NT2/D1 (cell line): ENCODE measurements at regions not wholly inside any gene's neighbourhood (a gene's known extent, or its start where the extent isn't known, plus 50 kb on each side); places are given as distances from the start of the nearest gene placed in this dataset.

Experiments
- DNase-seq: peaks from one replicate; pipeline ENCODE4 v3.0.0-alpha.2; 2011; ENCODE audit warnings: low read depth, low spot score
- H3K27me3 ChIP-seq: 2 replicates; pipeline ENCODE4 v1.6.0; 2011; ENCODE audit warnings: mild to moderate bottlenecking; ENCODE audit not compliant: insufficient read length, insufficient read depth
- H3K36me3 ChIP-seq: 2 replicates; pipeline ENCODE4 v1.6.1; 2011; ENCODE audit warnings: mild to moderate bottlenecking, low read length, mixed read lengths; ENCODE audit not compliant: insufficient read depth, insufficient read length
- H3K4me1 ChIP-seq: 2 replicates; pipeline ENCODE4 v1.5.1; 2011; ENCODE audit not compliant: insufficient read depth, insufficient read length
- H3K4me3 ChIP-seq: 2 replicates; pipeline ENCODE4 v1.5.1; 2011; ENCODE audit warnings: low read depth; ENCODE audit not compliant: insufficient read length
- H3K9ac ChIP-seq: 2 replicates; pipeline ENCODE4 v1.6.0; 2011; ENCODE audit warnings: low read depth; ENCODE audit not compliant: insufficient read length
- H3K9me3 ChIP-seq: 2 replicates; pipeline ENCODE4 v1.5.1; 2011; ENCODE audit warnings: mild to moderate bottlenecking, low read length; ENCODE audit not compliant: insufficient read depth
- SUZ12 ChIP-seq: IDR thresholded peaks from 2 replicates; pipeline ENCODE4 v1.6.1; 2011; ENCODE audit not compliant: insufficient read length, insufficient read depth; ENCODE audit errors: extremely low read depth
- YY1 ChIP-seq: IDR thresholded peaks from 2 replicates; pipeline ENCODE4 v1.6.1; 2011; ENCODE audit not compliant: insufficient read length, insufficient read depth
- ZNF274 ChIP-seq: IDR thresholded peaks from 2 replicates; pipeline ENCODE4 v1.6.1; 2011; ENCODE audit warnings: mild to moderate bottlenecking, low read depth, low read length

GRCh38 chr3:96200897-96201296 lies 613.5 kb upstream of the EPHA6 start:
- Histone ChIP-seq H3K36me3 (no peaks in the 10 kb centered on the region), H3K4me1 (no peaks in the 10 kb centered on the region), H3K9ac (no peak overlapping the region), H3K4me3 (no peak overlapping the region), H3K27me3 (no peaks in the 10 kb centered on the region), H3K9me3 (no peaks in the 10 kb centered on the region)
- TF ChIP-seq ZNF274 (no peak), YY1 (no peak), SUZ12 (no peak)
- DNase-seq, result no peak

GRCh38 chr3:96201463-96201862 lies 612.9 kb upstream of the EPHA6 start:
- Histone ChIP-seq H3K4me3 (no peak overlapping the region), H3K4me1 (no peaks in the 10 kb centered on the region), H3K9ac (no peak overlapping the region), H3K36me3 (no peaks in the 10 kb centered on the region), H3K27me3 (no peaks in the 10 kb centered on the region), H3K9me3 (no peaks in the 10 kb centered on the region)
- no peak for DNase-seq
- TF ChIP-seq YY1, result no peak
- no peak for TF ChIP-seq ZNF274
- no peak for TF ChIP-seq SUZ12

- Histone ChIP-seq H3K36me3 (no peaks in the 10 kb centered on the region), H3K9me3 (no peaks in the 10 kb centered on the region), H3K9ac (no peak overlapping the region), H3K4me3 (no peak overlapping the region), H3K27me3 (no peaks in the 10 kb centered on the region), H3K4me1 (no peaks in the 10 kb centered on the region)
- DNase-seq, result no peak
- TF ChIP-seq ZNF274 (no peak), SUZ12 (no peak), YY1 (no peak)
These were observed 612.2 kb upstream of the EPHA6 start for GRCh38 chr3:96202181-96202580.

- H3K9me3 ChIP-seq, result no peaks in the 10 kb centered on the region
- DNase-seq, result no peak
- no peaks in the 10 kb centered on the region for H3K27me3 ChIP-seq
- no peak overlapping the region for H3K4me3 ChIP-seq
- H3K4me1 ChIP-seq, result no peaks in the 10 kb centered on the region
- H3K36me3 ChIP-seq, result no peaks in the 10 kb centered on the region
- no peak for TF ChIP-seq SUZ12
- TF ChIP-seq YY1, result no peak
- H3K9ac ChIP-seq, result no peak overlapping the region
These were observed 604.7 kb upstream of the EPHA6 start for GRCh38 chr3:96209699-96210098.

GRCh38 chr3:96213393-96213792 lies 601.0 kb upstream of the EPHA6 start:
- Histone ChIP-seq H3K36me3 (no peaks in the 10 kb centered on the region), H3K4me1 (no peaks in the 10 kb centered on the region), H3K27me3 (no peaks in the 10 kb centered on the region), H3K9ac (no peak overlapping the region), H3K9me3 (no peaks in the 10 kb centered on the region), H3K4me3 (no peak overlapping the region)
- TF ChIP-seq YY1 (no peak), SUZ12 (no peak), ZNF274 (no peak)
- DNase-seq, result no peak

- Histone ChIP-seq H3K4me1 (no peaks in the 10 kb centered on the region), H3K9me3 (no peaks in the 10 kb centered on the region), H3K9ac (no peak overlapping the region), H3K4me3 (no peak overlapping the region), H3K36me3 (no peaks in the 10 kb centered on the region), H3K27me3 (no peaks in the 10 kb centered on the region)
- no peak for TF ChIP-seq ZNF274
- no peak for TF ChIP-seq SUZ12
- TF ChIP-seq YY1, result no peak
- no peak for DNase-seq
These were observed 599.5 kb upstream of the EPHA6 start for GRCh38 chr3:96214941-96215340.

- no peak for DNase-seq
- no peak overlapping the region for H3K4me3 ChIP-seq
- no peaks in the 10 kb centered on the region for H3K27me3 ChIP-seq
- H3K4me1 ChIP-seq, result no peaks in the 10 kb centered on the region
- TF ChIP-seq ZNF274 (no peak), YY1 (no peak), SUZ12 (no peak)
- no peaks in the 10 kb centered on the region for H3K36me3 ChIP-seq
- no peaks in the 10 kb centered on the region for H3K9me3 ChIP-seq
- H3K9ac ChIP-seq, result no peak overlapping the region
These were observed 588.9 kb upstream of the EPHA6 start for GRCh38 chr3:96225494-96225893.

GRCh38 chr3:96233679-96234078 lies 580.7 kb upstream of the EPHA6 start:
- TF ChIP-seq ZNF274 (no peak), SUZ12 (no peak), YY1 (no peak)
- DNase-seq, result no peak
- H3K4me3 ChIP-seq, result no peak overlapping the region
- H3K36me3 ChIP-seq, result no peaks in the 10 kb centered on the region
- no peak overlapping the region for H3K9ac ChIP-seq
- H3K9me3 ChIP-seq, result no peaks in the 10 kb centered on the region
- no peaks in the 10 kb centered on the region for H3K4me1 ChIP-seq
- no peaks in the 10 kb centered on the region for H3K27me3 ChIP-seq
